Neural cell (in vitro differentiated cells): ENCODE measurements at regions not wholly inside any gene's neighbourhood (a gene's known extent, or its start where the extent isn't known, plus 50 kb on each side); places are given as distances from the start of the nearest gene placed in this dataset.

Source experiments
- H2AFZ ChIP-seq: fragments of 200-600, 300-800 bp; sonication (generic), shearing (Covaris generic); 2 replicates; pipeline ENCODE4 v1.6.0; 2014; ENCODE audit warnings: low read depth, mild to moderate bottlenecking, antibody characterized with exemption, low read length, moderate library complexity
- H3F3A ChIP-seq: fragments of 200-600 bp; shearing (Covaris generic); 2 replicates; pipeline ENCODE4 v1.6.1; 2016; ENCODE audit warnings: mild to moderate bottlenecking, moderate library complexity, mixed read lengths, antibody characterized with exemption, low read length; ENCODE audit not compliant: insufficient read depth, poor library complexity, severe bottlenecking
- H3K27ac ChIP-seq: fragments of 200-600, 300-800 bp; sonication (generic), shearing (Covaris generic); 2 replicates; pipeline ENCODE4 v1.5.1; 2014; ENCODE audit warnings: mild to moderate bottlenecking, low read length, moderate library complexity
- H3K27me3 ChIP-seq: fragments of 300-800, 200-600 bp; sonication (generic), shearing (Covaris generic); 2 replicates; pipeline ENCODE4 v1.6.0; 2014; ENCODE audit warnings: mild to moderate bottlenecking, low read depth, low read length, moderate library complexity; ENCODE audit not compliant: insufficient read depth
- H3K36me3 ChIP-seq: fragments of 300-800, 200-600 bp; sonication (generic), shearing (Covaris generic); 2 replicates; pipeline ENCODE4 v1.5.1; 2014; ENCODE audit warnings: mild to moderate bottlenecking, antibody characterized with exemption, low read length, moderate library complexity; ENCODE audit not compliant: insufficient read depth
- H3K4me2 ChIP-seq: fragments of 300-800, 200-600 bp; sonication (generic), shearing (Covaris generic); 2 replicates; pipeline ENCODE4 v1.6.0; 2014; ENCODE audit warnings: mild to moderate bottlenecking, low read length
- H3K4me3 ChIP-seq: fragments of 300-800, 200-600 bp; sonication (generic), shearing (Covaris generic); 2 replicates; pipeline ENCODE4 v1.5.1; 2014; ENCODE audit warnings: mild to moderate bottlenecking, low read length, moderate library complexity
- H3K79me2 ChIP-seq: fragments of 200-600 bp; shearing (Covaris generic); replicated peaks from 2 replicates; pipeline ENCODE4 v1.6.0; 2014; ENCODE audit warnings: mild to moderate bottlenecking, low read length, moderate library complexity; ENCODE audit not compliant: insufficient read depth
- H3K9ac ChIP-seq: fragments of 300-800, 200-600 bp; sonication (generic), shearing (Covaris generic); 2 replicates; pipeline ENCODE4 v1.6.1; 2016; ENCODE audit warnings: mild to moderate bottlenecking, low read length, mixed read lengths
- H3K9me2 ChIP-seq: fragments of 200-600 bp; shearing (Covaris generic); 2 replicates; pipeline ENCODE4 v1.6.1; 2016; ENCODE audit warnings: mild to moderate bottlenecking, low read length, mixed read lengths; ENCODE audit not compliant: insufficient read depth
- H3K9me3 ChIP-seq: fragments of 200-600, 300-800 bp; sonication (generic), shearing (Covaris generic); 2 replicates; pipeline ENCODE4 v1.6.1; 2016; ENCODE audit warnings: mild to moderate bottlenecking, mixed run types, low read length, moderate library complexity, mixed read lengths
- H4K20me1 ChIP-seq: fragments of 200-600 bp; shearing (Covaris generic); 2 replicates; pipeline ENCODE4 v1.6.1; 2016; ENCODE audit warnings: mild to moderate bottlenecking, mixed run types; ENCODE audit not compliant: insufficient read depth
- CTCF ChIP-seq: fragments of 450-650 bp; IDR thresholded peaks from 2 replicates; pipeline ENCODE4 v1.5.1; 2014; ENCODE audit warnings: antibody characterized with exemption, mild to moderate bottlenecking, moderate library complexity; ENCODE audit not compliant: poor library complexity, severe bottlenecking
- EP300 ChIP-seq: fragments of 450-650 bp; conservative IDR thresholded peaks from 2 replicates; pipeline ENCODE4 v1.6.1; 2014; ENCODE audit warnings: antibody characterized with exemption, mild to moderate bottlenecking, moderate library complexity; ENCODE audit not compliant: poor library complexity, severe bottlenecking
- EZH2 ChIP-seq: fragments of 200-600, 300-800 bp; shearing (Covaris generic), sonication (generic); IDR thresholded peaks from 2 replicates; pipeline ENCODE4 v1.6.1; 2014; ENCODE audit warnings: antibody characterized with exemption, low read length, borderline replicate concordance, mild to moderate bottlenecking; ENCODE audit not compliant: insufficient read depth, poor library complexity, severe bottlenecking
- MXI1 ChIP-seq: fragments of 450-650 bp; conservative IDR thresholded peaks from 2 replicates; pipeline ENCODE4 v1.6.1; 2014; ENCODE audit warnings: antibody characterized with exemption, mild to moderate bottlenecking; ENCODE audit not compliant: poor library complexity, severe bottlenecking
- POLR2AphosphoS5 ChIP-seq: IDR thresholded peaks from 2 replicates; pipeline ENCODE4 v1.6.1; 2012
- RAD21 ChIP-seq: fragments of 450-650 bp; conservative IDR thresholded peaks from 2 replicates; pipeline ENCODE4 v1.6.1; 2014; ENCODE audit warnings: antibody characterized with exemption, mild to moderate bottlenecking, moderate library complexity
- REST ChIP-seq: IDR thresholded peaks from 2 replicates; pipeline ENCODE4 v1.6.1; 2012; ENCODE audit warnings: borderline replicate concordance

- no peaks in the 10 kb centered on the region for H3K27me3 ChIP-seq
- H3F3A ChIP-seq, result no peaks in the 10 kb centered on the region
- H3K9me2 ChIP-seq, result no peaks in the 10 kb centered on the region
- H3K36me3 ChIP-seq, result no peaks in the 10 kb centered on the region
- H3K4me3 ChIP-seq, result no peak overlapping the region
- H3K9me3 ChIP-seq, result no peaks in the 10 kb centered on the region
- TF ChIP-seq POLR2AphosphoS5 (no peak), REST (no peak)
- no peaks in the 10 kb centered on the region for H4K20me1 ChIP-seq
- H3K27ac ChIP-seq, result no peak overlapping the region
- no peaks in the 10 kb centered on the region for H3K79me2 ChIP-seq
- no peak overlapping the region for H2AFZ ChIP-seq
- H3K9ac ChIP-seq, result no peak overlapping the region
- no peak overlapping the region for H3K4me2 ChIP-seq
Measured at GRCh38 chr10:111506266-111507034, 429.6 kb downstream of the ADRA2A start.

- H3K36me3 ChIP-seq, result no peaks in the 10 kb centered on the region
- no peaks in the 10 kb centered on the region for H4K20me1 ChIP-seq
- H3K9me3 ChIP-seq, result no peaks in the 10 kb centered on the region
- TF ChIP-seq RAD21, result no peak
- TF ChIP-seq CTCF, result no peak
- TF ChIP-seq POLR2AphosphoS5, result no peak
- TF ChIP-seq REST, result no peak
- no peak for TF ChIP-seq MXI1
- TF ChIP-seq EZH2, result no peak
- no peak for TF ChIP-seq EP300
- H3K79me2 ChIP-seq, result no peaks in the 10 kb centered on the region
- H3K9me2 ChIP-seq, result no peaks in the 10 kb centered on the region
- H3K4me2 ChIP-seq, result no peak overlapping the region
- H3K27me3 ChIP-seq, result no peaks in the 10 kb centered on the region
- H3K9ac ChIP-seq, result no peak overlapping the region
- H3K4me3 ChIP-seq, result no peak overlapping the region
- no peaks in the 10 kb centered on the region for H3F3A ChIP-seq
- no peak overlapping the region for H2AFZ ChIP-seq
- no peak overlapping the region for H3K27ac ChIP-seq
Measured at GRCh38 chr10:111511751-111512150, 434.9 kb downstream of the ADRA2A start.
